ENCODE measurements at regions not wholly inside any gene's neighbourhood (a gene's known extent, or its start where the extent isn't known, plus 50 kb on each side); places are given as distances from the start of the nearest gene placed in this dataset.

DNA sequence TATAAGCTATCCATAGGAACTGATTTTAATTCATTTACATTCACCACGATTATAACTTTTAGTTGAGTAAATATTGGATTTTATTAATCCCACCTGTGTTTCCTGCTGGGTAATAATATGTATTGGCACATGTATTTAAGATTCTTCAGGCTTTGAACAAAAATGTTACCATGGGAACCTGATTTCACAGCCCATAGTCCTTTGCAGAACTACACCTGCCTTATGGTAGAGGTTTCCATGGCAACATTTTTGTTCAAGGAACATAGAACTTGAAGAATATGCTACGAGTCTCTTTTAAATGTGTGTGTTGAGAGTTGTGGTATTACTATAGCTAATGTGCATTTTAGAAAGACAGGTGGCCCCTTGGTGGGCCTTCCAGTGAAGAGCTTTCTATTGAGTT is 317.4 kb downstream of the SAMD5 start:
- DNase-seq = no peak

DNA sequence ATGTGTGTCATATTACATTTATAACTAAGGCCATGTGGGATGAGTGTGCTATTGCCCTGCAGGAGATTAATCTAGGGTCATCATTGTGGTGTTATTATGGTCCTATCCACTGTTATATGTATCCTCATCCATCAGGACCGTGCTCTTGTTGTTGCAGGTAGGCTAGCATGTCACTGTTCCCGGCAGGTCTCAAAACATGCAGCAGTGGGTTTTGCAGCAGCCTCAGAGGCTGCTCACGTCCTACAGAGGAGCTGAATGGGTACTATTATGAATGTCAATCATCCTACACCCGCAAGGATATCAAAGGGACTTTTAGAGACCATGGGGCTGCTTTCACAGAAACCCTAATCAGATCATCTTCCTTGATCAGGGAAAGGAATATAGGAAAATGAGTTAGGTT is 318.2 kb downstream of the SAMD5 start:
- no peak for DNase-seq

- DNase-seq = no peak
Measured at GRCh38 chr6:147829418-147829817, 320.9 kb downstream of the SAMD5 start.

GRCh38 chr6:147829835-147830234 is 321.3 kb downstream of the SAMD5 start:
- DNase-seq = no peak

DNA sequence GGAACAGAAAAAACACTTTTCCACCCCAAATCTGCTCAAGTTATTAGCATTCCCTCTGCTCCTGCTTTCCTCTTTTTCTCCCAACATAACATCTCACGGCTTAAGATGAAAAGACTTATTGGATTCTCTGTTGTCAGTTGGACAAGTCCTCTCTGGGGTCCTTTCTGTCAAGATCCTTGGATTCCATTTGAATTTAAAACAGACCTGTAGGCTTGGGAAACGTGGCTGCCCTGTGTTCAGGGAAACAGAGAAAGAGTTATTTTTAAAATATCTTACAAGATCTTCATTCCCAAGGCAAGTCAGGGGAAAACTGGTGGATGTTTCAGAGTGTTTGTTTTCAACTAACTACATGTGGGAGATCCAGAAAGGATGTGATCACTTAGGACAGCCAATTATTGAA is 322.9 kb downstream of the SAMD5 start:
- no peak for DNase-seq

- no peak for DNase-seq
Measured at GRCh38 chr6:147833607-147834006, 325.1 kb downstream of the SAMD5 start.

DNA sequence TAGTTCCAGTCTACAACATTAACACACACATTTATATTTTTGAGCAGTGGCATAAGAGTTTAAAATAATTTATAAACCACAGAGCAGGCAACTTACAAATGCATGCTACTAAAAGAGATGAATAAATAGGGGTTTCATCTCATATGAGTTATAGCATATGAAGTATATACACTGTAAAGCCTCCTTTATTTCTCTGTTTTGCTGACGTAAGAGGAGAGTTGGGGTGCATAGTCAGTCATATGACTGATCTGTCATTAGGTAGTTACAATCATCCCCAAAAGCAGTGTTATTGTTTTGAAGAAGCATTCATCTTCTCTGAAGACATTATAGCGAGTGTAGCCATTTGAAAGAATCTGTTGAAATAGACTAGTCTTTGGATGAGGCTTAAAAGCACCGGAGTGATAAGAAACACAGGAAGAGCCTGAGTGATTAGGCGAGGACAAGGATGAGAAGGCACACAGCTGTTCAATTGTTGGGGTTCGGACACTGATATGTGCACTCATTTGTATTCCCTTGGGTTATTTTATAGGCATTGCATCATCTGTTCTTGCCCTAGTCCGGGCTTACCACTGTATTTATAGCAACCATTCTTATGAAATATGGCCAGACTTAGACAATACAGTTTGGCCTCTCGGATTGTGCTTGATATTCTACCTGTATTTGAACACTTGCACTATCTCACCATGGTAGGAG is 325.7 kb downstream of the SAMD5 start:
- no peak for DNase-seq

DNA sequence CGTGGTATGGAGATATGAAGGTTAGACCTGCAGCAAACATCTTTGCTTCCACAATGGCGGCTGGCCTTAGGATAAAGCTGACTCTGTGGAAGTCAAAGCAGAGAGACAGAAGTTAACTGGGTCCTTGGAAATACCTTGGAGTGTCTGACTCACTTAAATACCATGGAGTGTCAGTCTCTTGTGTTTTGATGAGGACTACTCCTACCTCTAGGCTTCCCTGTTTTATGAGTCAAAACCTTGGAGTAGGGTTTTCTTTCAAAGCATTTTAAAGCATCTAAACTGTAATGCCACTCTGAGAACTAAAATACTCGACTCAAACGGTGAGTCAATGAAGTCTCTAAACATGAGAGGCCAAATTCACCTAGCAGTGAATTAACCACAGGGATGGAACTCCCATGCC is 329.1 kb downstream of the SAMD5 start:
- no peak for DNase-seq

DNA sequence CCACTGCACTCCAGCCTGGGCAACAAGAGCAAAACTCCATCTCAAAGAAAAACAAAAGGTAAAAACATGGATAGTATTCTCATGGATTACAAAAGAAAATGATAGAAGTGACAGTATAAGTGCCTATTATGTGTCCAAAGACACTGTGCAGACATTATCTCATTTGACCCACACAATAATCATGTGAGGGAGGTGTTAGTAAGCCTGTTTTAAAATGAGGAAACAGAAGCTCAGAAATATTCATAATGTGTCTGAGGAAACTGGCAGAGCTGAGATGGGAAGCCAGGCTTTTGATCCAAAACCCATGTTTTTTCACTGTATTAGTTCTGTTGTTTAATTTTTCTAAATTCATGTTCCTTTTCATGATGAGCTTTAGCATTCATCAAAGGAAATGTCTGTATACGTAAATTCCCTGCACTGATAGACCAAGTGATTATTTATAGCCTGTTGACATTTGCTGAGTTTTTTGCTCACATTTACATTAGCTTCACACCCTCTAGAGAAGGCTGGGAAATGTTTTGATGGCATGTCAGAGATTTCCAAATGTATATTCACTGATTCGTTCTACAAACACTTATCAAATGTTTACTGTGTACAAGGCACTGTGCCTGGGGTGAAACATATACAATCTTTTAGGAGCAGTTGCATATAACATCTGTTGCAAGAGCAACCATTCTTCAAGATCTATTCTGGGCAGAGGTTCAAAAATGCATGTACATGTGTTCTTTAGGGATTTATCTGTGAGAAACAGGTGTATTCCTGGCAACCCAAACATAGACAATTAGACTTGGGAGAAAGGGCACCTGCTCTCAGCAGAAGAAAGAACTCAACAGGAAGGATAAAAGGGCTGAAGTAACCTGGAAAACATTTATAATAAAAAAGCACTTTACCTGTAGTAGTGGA is 331.5 kb downstream of the SAMD5 start:
- DNase-seq = no peak

DNA sequence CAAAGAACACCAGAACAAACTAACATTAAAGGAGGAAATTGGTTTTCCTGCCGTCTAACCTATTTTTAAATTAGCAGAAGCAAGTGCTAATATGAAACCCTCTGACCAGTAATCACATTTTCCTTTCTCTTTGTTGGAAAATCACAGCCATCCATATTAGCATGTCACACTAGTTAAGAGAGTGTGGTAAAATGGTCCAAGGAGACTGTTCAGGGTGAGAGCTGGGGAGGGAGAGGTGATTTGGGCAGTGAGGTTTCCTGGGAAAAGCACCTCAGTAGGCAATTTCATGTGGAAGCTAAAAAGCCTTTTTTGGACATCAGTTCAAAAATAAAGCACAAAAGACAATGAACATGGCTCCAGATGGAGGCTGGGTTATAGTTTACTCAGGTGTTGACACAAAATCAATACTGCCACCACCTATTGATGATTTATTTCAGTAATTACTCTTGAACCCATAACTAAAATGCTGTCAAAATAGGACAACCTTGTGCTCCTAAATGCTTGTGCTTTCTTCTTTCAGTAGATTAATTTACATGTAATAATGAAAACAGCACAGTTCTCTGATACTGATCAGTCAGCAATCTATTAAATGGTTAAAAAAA is 333.2 kb downstream of the SAMD5 start:
- no peak for DNase-seq

DNA sequence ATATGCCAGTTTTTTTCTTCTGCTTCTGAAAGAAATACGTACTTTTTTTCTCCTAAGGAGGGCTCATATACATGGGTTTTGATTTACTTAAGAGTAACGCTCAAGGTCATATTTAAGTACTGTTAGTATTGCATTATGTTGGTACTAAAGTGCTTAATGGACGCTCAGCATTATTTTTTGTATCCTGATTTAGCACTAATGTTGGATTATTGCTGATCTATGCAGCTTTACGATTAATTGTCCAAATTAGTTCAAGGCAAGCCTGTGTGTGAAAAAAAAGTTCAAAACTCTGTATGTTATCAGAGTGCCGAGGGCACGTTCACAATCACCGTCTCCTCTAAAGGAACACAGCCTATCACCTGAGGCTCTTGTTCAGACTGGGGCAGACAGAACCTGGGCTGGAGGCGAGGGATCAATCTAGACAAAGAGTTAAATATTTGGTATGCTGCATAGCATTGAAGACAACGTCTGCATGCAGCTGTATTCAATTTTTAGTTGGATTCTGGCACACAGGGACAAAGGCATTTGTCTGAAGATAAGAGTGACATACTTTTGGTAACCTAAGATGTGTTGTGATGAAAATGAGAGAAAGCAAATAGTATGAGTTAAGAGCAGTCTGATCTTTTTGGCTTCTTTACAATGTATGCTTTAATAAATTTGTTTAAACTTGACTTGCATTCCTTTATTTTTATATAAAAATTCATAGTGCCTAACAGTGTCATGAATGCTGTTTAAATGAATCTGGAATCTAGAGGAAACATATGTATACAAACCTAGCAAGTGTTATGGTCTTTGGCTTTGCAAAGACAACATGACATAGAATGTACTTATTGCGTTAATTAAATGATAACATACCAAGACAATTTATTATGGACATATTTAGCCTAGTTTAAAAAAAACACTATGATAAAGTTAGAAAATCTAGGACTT is 341.2 kb downstream of the SAMD5 start:
- no peak for DNase-seq

DNA sequence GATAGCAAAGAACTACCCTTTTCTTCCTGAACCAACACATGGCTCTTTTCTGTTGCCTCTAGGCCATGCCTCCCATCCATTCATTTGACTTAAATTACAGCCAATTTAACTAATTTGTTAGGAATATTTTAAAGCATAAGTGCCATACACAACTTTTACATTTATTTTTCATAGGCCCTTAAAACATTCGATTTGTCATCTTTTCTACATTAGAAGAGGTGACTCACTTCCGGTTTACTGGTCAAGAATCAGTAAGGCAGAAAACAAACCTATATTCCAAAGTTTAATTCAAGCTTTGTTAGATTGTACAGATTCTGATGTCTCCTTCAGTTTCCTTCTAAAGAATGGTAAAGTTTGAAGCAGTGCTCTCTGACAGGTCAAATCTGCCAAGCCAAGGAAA is 344.3 kb downstream of the SAMD5 start:
- no peak for DNase-seq

DNA sequence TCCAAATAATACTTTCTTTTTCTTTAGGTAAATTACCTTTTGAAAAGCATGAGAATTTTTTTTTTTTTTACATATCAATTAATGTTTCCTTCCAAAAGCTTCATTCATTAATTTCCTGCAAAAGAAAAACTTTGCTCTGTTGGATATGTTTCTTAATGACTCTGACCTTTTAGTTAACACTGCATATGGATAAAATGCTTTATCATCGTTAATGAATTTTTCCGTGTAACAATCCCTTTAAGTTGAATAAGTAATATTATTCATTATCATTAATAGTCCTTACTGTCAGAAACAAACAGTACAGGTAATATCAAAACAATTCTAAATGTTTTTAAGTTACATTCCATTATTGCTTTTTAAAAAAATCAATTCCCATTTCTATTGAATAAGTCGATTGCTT is 345.1 kb downstream of the SAMD5 start:
- no peak for DNase-seq

DNA sequence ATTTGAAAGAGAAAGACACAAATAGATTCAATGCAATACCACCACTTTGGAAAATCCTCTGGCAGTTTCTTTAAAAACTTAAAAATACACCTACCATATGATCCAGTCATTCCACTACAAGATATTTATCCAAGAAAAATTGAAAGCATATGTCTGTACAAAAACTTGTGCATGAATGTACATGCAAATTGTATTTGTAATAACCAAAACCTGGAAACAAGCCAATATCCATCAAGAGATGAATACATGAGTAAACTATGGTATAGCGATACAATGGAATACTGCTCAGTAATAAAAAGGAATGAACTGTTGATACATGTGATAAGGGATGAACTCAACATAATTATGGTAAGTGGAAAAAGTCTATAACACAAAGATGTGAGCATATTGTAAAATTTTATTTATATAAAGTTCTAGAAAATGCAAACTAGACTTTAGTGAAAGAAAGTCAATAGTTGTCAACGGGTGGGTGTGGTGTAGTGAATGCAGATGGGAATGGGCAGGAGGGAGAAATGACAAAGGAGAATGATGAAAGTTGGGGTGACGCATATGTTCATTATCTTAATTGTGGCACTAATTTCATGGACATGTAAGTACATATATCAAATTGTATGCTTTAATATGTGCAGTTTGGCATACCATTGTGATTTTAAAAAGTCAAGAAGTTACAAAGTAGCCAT is 347.5 kb downstream of the SAMD5 start:
- no peak for DNase-seq

GRCh38 chr6:147856687-147857086 is 348.2 kb downstream of the SAMD5 start:
- no peak for DNase-seq

DNA sequence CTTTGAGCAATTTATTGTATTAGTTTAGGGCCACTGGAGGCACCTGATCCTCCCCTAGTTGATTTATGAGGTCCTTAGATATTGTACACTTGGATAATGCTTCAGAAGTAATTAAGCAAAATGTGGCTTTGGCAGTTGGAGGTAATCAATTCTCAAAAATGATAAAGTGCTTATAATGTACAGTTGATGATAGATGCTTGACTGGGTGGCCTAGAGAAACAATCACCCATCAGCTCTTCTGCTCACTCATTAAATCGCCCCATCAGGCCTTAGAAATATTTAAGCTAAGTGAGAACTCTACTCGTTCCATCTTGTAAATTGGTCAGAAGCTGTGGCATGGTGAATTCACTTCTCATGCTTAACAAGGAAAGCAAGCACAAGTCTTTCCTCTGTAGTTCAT is 349.9 kb downstream of the SAMD5 start:
- no peak for DNase-seq

DNA sequence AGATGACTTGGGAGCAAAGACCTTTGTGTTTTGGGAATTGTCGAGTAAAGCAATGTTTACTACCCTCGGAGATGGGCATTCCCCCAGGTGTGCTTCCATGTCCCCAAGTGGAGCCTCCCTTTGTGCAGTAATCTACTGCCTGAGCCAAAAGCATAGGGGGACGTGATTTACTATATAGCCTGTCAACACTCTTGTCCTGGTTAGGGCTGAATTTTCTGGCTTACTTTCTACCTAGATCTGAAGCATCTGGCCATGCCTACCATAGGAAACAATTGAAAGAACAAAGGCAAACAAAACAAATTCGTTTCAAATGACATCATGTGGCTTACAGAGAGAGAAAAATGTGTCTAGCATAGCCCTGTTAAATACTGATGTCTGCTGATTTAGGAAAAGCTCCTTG is 350.6 kb downstream of the SAMD5 start:
- DNase-seq = no peak

DNA sequence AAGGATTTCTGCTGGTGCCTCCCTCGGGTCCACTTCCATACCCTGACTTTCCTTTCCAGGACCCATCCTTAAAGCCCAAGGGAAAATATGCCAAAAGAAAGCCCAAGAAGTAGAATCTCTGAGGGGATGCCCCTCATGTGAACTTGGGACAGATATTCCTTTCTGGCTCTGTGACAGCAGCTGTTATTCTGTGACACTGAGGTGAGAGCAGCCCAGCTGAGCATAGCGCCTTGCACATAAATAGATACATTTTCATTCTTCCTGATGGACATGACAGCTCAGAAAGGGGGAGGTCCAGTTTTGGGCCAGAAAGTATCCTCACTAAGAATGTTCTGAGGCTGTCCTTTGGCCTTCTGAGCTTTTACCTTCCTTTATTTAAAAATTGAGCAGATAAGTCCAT is 353.2 kb downstream of the SAMD5 start:
- no peak for DNase-seq

DNA sequence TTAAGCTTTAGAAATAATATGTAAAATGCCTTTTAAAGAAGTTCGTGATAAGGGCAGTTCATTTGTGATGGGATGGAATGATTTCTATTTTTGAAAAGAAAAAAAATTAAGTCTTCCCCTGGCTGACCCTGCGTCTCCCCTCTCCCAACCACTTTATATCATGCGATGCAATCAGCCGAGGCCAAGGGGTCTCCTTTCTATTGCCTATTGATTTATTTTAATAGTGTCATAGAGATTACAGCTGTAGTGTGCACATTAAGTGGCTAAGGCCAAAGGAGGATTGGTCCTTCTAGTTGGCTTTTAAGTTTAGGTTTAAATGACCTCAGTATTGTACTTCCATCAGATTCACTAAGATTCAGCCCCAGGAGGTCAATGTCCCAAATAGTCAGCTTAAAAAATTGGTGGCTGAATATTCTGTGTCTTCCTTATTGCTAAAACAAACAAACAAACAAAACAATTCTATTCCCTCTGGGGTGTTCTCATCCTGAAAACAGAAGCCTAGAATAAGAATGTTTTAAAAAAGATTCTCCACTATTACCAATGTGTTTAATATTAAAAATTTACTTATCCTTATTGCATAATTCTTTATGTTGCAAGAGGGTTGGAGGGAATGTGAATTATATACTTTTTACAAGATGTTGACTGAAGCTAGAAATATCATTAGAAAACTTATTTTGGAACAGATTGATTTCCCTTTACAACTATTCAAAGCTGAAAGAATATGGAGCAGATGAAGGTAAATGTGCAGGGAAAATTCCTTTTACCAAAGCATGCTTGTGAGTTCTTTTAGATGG is 359.1 kb downstream of the SAMD5 start:
- no peak for DNase-seq

- no peak for DNase-seq
Measured at GRCh38 chr6:147868427-147869190, 360.1 kb downstream of the SAMD5 start.

GRCh38 chr6:147869201-147869600 is 360.7 kb downstream of the SAMD5 start:
- DNase-seq = no peak

All from femur (tissue), 1 donor.